NOMO-1 treated with DMSO at 0.1 percent for 48 hours (cell line): ENCODE measurements at regions not wholly inside any gene's neighbourhood (a gene's known extent, or its start where the extent isn't known, plus 50 kb on each side); places are given as distances from the start of the nearest gene placed in this dataset.
"Not testable (repeated sequence)": the region's sequence is repeated elsewhere in the genome, so short reads cannot be mapped to it uniquely, and the experiment has no call there.

Experiments
- DNase-seq: peaks from one replicate; lab custom pipeline; 2025; ENCODE audit not compliant: unreplicated experiment; lab: John Stamatoyannopoulos, UW

DNA sequence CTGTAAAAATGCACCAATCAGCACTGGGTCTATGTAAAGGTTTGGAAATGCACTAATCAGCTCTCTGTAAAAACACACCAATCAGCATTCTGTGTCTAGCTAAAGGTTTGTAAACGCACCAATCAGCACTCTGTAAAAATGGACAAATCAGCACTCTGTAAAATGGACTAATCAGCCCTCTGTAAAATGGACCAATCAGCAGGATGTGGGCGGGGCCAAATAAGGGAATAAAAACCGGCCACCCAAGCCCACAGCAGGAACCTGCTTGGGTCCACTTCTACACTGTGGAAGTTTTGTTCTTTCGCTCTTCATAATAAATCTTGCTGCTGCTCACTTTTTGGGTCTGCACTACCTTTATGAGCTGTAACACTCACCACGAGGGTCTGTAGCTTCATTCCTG, 101.0 kb downstream of the SMC2 start:
- DNase-seq: not testable (repeated sequence)

DNA sequence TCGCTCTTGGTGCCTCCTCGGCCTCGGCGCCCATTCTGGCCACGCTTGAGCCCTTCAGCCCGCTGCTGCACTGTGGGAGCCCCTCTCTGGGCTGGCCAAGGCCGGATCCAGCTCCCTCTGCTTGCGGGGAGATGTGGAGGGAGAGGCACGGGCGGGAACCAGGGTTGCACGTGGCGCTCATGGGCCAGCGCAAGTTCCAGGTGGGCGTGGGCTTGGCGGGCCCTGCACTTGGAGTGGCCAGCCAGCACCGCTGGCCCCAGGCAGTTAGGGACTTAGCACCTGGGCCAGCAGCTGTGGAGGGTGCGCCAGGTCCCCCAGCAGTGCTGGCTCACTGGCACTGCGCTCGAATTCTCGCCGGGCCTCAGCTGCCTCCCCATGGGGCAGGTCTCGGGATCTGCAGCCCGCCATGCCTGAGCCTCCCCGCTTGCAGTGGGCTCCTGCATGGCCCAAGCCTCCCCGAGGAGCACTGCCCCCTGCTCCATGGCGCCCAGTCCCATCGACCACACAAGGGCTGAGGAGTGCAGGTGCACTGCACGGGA, 106.4 kb downstream of the SMC2 start:
- no peak for DNase-seq

DNA sequence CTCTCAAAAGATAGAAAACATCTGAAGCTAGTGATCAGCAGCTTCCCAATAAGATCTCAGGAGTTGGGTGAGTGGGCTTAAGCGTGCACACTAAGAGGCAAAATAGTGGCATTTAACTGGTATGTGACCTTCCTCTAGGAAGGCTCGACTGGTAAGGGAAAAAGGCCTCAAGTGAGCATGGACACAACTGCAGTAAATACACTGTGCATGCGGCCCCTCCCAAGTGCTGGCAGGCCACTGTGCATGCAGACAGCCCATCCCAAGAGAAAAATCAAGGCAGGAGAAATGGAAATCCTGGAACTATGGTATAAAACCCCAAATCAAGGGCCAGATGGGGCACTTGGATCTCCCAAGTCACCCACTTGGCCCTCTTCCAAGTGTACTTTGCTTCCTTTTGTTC, 112.7 kb downstream of the SMC2 start:
- no peak for DNase-seq

DNA sequence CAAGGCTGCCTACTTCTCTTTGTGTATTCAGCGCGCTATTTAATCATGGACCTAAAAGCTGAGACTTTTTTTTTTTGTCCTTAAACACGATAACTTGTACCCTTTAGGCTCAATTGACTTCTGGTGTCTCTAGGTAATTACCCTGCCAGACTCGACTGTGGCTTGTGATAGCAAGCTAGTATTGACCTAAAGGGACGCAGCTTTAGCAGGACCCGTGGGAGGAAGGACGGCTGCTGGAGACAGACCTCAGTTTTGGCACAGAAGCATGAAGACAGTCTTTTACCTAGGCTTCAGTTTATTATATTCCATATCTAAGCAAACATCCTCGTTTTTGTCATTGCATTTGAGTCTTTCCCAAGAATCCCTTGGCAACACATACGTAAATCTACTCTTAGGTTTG, 115.3 kb downstream of the SMC2 start:
- no peak for DNase-seq

DNA sequence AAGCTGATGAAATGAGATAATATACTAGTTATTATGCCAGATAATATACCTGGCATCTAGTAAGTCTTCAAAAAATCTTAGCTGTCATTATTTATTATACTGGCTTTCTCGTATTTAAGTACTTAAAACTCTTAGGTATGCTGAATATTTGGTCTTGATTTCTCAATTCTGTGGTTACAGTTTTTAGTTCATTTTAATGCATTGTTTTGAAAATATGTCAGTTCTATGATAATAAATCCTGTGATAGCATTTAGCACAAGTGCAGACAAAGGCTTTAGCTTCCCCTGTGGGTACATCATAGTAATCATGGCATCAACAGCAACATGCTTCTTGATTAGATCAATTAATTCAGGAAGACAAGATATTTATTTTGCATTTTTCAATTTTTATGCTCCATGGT, 133.0 kb downstream of the SMC2 start:
- DNase-seq: no peak

DNA sequence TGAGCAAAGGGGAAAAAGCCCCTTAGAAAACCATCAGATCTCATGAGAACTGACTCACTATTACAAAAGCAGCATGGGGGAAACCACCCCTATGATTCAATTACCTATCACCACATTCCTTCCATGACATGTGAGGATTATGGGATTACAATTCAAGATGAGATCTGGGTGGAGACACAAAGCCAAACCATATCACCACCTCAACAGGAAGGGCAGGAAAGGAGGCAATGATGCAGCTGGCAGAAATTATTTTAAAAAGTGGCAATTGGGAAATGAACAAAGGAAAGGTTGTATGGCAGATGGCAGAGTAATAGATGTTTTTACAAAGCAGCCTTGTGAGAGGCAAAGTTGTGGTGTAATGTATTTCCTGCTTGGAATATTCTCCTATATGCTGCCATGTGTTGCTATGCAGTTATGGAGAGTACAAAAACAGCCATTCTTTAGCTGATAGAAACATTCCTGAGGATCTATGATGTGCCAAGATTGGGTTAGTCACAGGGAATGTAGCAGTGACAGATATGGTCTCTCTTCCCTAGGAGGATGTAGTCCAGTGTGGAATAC, 138.8 kb downstream of the SMC2 start:
- DNase-seq: no peak

DNA sequence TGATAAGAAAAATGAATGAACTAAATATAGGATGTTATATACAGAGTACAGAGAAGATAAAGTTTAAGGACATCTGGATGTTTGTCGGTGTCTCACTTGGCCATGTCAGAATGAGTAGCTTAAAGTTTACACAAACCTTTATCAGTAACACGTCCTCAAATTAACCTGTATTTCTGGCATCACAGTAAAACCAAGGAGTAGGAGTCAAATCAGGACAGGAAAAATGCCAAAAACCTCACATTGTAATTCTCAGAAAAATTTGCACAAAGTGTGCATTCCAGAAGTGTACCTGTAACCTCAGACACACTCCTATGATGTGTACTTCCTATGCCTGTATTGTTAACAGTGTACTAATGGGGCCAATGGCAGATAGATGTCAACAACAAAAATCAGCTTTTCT, 139.3 kb downstream of the SMC2 start:
- DNase-seq: no peak

DNA sequence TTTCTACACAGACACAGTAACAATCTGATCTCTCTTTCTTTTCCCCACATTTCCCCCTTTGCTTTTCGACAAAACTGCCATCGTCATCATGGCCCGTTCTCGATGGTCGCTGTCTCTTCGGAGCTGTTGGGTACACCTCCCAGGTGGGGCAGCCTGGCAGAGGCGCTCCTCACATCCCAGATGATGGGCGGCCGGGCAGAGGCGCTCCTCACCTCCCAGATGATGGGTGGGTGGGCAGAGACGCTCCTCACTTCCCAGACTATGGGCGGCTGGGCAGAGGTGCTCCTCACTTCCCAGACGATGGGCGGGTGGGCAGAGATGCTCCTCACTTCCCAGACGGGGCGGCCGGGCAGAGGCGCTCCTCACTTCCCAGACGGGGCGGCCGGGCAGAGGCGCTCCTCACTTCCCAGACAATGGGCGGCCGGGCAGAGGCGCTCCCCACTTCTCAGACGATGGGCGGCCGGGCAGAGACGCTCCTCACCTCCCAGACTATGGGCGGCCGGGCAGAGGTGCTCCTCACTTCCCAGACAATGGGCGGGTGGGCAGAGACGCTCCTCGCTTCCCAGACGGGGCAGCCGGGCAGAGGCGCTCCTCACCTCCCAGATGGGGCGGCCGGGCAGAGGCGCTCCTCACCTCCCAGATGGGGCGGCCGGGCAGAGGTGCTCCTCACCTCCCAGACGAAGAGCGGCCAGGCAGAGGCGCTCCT, 140.7 kb downstream of the SMC2 start:
- not testable (repeated sequence) for DNase-seq

DNA sequence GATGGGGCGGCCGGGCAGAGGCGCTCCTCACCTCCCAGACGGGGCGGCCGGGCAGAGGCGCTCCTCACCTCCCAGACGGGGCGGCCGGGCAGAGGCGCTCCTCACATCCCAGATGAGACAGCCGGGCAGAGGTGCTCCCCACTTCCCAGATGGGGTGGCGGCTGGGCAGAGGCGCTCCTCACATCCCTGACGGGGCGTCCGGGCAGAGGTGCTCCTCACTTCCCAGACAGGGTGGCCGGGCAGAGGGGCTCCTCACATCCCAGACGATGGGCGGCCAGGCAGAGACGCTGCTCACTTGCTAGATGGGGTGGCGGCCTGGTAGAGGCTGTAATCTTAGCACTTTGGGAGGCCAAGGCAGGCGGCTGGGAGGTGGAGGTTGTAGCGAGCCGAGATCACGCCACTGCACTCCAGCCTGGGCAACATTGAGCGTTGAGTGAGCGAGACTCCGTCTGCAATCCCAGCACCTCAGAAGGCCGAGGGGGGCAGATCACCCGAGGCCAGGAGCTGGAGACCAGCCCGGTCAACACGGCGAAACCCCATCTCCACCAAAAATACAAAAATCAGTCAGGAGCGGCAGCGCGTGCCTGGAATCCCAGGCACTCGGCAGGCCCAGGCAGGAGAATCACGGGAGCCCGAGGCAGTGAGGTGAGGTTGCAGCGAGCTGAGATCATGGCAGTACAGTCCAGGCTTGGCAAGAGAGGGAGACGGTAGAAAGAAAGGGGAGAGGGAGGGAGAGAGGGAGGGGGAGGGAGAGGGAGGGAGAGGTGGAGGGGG, 141.4 kb downstream of the SMC2 start:
- DNase-seq: not testable (repeated sequence)

DNA sequence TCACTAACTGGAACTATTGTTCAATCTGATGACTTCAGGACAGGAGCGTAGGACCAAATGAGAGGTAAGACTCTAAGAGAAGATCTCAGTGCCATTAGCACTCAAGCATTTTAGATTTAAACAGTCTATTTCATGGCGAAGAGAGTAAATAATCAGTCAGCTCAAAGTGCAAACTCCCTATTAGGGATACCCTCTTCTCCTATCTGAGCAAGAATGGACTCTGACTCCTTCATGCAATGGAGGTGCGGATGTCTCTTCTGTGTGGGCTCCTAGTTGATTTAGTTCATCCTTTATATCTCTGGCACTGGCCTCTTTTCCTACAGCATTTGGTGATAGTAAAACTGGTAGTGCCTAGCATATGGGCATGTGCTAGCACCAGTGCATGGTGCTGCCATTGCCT, 144.6 kb downstream of the SMC2 start:
- DNase-seq: no peak

DNA sequence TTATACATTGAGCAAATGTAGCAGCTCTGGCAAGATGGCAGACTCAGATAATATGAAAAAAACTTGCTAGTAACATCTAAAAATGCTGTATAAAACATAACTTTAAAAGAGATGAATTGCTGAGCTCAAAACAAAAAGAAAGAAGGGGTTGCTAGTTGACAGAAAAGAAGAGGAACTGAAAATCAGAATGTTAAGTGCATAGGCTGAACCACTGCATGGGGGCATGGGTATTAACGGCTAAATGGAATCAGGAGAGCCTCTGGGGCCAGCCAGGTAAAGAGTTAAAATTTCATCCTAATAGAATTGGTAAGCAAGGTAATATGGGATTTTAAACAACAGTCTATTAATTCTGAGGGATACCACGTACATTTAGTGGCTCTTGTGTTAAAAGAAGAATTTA, 146.8 kb downstream of the SMC2 start:
- no peak for DNase-seq

DNA sequence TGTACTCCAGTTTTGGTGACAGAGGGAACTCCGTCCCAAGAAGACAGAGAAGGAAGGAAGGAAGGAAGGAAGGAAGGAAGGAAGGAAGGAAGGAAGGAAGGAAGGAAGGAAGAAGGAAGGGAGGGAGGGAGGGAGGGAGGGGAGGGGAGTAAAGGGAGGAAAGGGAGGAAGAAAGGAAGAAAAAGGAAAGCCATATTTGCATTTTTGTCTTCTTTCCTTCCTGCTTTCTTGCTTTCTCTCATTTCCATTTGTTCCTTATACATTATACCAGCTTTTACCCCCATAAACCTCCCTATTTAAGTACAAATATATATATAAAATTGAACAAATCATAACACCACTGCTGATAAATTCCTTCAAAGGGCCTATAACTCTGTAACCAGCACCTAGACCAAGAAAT, 151.8 kb downstream of the SMC2 start:
- no peak for DNase-seq

DNA sequence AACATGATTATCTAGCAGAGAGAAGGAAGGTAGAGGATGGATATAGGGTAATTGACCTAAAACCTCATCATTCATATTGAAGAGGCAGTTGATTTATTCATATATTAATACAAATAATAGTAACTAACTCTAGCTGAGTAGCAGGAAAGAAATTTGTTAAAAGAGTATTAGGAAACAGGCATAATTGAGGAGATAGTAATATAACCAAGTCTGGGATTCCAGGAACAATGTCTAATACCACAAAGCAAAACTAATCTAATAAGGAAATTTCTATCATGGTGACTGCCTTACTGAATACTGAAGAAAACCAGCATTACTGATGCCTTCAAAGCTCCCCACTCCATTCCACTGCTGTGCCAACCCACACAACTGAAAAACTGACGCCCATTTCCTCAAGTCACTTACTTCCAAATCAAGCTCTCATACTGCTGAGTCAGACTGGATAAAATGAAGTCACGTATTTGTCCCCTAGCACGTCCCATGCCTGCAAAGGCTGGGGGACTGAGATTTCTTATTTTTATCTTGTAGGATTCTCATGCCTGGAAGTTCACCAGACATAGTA, 153.9 kb downstream of the SMC2 start:
- no peak for DNase-seq

DNA sequence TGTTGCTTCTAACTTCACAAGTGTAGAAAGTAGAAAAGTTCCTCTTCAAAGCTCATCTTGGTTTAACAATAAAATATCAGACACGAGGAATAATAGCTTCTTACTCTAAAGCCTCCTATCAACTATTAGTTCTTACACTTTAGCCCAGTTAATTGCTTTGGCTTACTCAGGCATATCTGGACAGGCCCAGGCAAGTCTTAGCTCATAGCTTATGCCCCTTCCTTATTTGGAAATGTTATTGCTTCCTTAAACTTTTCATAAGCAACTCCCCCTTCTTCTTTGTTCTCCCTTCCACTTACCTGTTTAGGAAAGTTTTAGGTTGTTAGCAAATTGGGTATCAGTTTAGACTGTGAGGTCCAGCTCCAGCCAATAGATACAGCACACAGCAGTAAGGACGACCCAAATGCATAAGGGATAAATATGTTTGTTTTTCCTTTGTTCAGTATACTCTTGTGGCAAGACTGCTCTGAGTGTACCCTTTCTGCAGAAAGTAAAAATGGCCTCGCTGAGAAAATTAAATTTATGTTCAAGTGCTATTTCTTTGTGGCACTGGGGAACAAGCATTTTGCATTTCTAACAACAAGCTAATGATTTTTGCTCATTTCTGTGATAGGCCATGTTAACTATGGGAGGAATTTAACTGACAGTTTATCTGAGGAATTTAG, 162.1 kb downstream of the SMC2 start:
- no peak for DNase-seq

DNA sequence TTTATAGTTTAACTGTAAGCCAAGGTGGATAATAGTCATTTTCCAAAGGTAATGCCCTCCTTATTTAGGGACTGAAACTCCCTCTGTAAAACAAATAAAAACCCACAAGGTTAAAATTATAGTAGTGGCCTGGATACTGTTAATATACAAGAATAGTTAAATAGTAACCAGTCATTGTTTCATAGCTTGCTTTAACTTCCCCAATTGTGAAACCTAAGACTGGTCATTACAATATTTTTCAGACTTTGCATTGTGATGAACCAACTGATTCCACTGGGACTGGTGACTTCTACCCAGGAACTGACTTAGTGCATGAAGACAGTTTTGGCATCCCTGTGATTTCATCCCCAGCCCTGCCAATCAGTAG, 162.6 kb downstream of the SMC2 start:
- DNase-seq: no peak

DNA sequence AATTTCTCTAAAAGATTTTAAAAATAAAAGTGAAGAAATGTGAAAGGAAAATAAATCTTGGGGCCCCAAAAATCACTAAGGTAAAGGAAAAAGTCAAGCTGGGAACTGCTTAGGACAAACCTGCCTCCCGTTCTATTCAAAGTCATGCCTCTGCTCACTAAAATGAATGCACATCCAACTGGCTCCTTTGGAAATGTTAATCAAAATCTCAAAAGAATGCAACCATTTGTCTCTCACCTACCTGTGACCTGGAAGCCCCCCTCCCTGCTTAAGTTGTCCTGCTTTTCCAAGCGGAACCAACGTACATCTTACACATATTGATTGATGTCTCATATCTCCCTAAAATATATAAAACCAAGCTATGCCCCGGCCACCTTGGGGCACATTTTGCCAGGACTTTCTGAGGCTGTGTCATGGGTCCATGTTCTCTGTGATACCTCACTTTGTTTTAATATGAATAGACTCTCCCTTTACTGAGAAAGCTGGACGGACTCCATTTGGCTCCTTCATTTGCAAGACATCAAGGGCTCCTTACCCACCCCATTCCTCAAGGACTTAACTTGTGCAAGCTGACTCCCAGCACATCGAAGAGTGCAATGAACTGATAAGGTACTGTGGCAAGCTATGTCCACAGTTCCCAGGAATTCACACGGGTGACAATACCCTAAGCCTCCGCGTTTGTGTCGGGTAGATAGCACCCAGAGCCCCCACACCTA, 164.3 kb downstream of the SMC2 start:
- no peak for DNase-seq

DNA sequence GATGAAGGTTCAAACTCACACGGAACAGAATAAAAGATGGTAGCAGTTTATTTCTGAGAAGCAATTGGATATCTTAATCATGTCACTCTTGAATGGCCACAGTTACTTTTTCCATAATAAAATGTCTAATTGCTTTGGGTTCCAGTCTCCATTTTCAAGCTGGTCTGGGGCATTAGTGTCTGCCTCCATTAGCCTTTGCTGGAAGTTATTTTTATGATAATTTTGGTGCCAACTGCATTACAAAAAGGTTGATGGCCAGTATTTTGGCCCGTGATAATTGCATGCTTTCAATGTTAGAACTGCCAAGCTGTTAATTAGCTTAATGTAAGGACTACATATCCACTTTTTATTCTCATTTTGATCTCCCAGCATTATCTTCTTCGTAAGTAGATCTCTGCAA, 165.9 kb downstream of the SMC2 start:
- no peak for DNase-seq

DNA sequence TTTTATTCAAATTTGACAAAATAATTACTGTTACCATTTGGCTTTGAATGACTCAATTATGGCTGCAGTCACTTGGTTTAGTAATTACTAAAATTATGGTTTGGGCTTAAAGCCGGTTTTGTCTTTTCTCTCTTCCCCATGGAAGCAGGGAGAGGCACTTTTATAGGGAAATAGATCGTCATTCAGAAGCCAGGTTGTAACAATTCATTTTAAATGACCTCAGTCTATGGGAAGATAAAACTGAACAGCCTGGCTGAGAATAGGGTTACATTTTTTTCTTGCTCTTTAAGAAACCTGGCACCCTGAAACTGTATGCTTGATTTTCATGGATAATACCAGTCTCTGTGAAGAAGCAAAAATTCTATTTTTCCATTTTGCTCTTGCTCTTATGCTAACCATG, 169.8 kb downstream of the SMC2 start:
- DNase-seq: no peak

DNA sequence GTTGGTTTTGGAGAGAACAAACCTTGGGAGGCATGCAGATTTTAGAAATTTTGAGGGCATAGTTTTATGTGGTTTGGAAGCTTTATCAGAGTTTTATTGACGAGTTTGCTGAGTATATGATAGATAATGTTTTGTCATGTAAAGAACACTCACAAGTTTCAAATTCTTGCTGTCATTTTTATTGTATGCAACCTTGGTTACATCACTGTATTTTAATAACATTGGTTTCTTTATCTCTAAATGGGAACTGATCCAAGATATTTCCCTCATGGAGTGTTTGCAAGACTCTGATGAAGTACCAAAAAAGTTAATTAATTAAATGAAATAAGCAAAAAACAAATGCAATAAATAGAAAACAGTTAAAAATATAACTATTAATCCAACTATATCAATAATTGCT, 170.3 kb downstream of the SMC2 start:
- DNase-seq: no peak

DNA sequence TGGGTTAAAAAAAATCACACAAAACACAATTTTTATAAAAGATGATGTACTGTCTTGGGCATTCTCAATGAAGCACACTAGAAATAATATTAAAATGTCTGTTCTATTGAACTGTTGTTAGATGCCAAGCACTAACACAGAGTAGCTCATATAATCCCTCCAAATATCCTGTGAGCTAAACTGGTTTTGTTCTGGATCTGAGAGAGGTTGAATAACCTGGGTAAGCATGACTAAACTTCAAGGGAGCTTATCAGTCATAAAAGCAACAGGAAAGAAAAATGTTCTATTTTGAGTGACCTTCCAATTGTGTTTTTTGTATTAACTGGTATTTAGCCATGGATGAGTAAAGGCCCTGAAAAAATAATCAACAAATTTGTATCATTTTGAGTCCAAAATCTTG, 175.3 kb downstream of the SMC2 start:
- no peak for DNase-seq
